ENCODE measurements at regions not wholly inside any gene's neighbourhood (a gene's known extent, or its start where the extent isn't known, plus 50 kb on each side); places are given as distances from the start of the nearest gene placed in this dataset.

DNA sequence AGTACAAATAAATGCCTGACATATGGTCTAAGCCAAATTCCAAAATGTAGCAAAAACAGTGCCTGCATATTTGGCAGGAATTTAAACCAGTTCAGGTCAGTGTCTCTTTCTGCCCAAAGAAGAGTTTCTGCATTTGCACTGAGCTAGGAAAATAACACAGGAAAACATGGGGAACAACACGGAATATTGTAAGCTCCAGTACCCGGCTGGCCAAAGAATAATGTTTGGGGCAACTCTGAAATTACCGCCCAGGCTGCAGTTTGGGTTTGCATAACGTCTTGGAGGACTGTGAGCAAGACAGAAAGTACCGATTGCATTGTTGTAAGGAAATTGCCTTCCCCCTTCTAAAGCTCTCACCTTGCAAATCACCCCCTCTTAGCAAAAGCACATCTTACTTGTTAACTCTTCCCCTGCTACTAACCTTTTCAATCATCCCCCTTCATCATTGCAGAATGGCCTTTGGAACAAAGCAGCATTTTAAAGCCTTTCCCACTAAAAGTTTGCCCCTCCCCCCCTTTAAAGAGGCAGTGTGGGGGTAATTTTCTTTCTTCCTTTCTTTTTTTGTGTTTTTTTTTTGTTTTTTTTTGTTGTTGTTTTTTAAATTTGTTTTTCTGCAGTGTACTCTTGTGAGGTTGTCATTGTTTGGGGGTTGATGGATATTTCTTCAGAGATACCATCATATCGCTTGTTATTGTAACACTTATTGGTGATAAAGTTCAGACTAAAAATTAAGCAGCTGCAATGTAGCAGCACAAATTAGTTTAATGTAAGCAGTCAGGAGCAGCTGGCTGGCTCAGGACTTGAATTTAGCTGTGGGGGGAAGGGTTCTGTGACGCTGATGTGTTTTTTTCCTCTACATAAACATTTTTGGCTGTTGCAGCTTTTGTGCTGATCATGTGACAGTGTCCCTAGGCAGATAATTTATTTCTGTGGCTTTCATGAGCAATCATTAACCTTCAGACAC is 100.0 kb upstream of the CITED2 start:
- Histone ChIP-seq H3K4me1 (peaks cover 24 to 28% of the 10 kb centered on the region in 2 donors), H3K36me3 (no peaks in the 10 kb centered on the region), H3K9me3 (no peaks in the 10 kb centered on the region), H3K4me3 (peak overlapping the region in 1 of 4 donors; percentile 3), H3K27ac (peak overlapping the region in 3 of 4 donors; percentile 12 to 52 (median 33)), H3K27me3 (no peaks in the 10 kb centered on the region)
- ATAC-seq (peak in 1 of 2 donors; percentile 60), DNase-seq (peak in 1 of 2 donors; percentile 16)
- in situ Hi-C loops (cut with MboI; ENCODE audit: low sequenced_read_pairs in 4 of 4) (no loop called here), intact Hi-C loops (cut with DNase I; ENCODE audit: low total_unique reads) (loop anchor here (5.0 kb wide), 1 partner anchor 102 kb away; the partner anchor contains the start of gene CITED2)
- no peak for TF ChIP-seq CTCF (IDR thresholded peaks at IDR 0.05 in 4 of 5, conservative IDR thresholded peaks at IDR 0.05 in 1 of 5)
- TF ChIP-seq POLR2A (IDR thresholded peaks at IDR 0.05), result no peak

DNA sequence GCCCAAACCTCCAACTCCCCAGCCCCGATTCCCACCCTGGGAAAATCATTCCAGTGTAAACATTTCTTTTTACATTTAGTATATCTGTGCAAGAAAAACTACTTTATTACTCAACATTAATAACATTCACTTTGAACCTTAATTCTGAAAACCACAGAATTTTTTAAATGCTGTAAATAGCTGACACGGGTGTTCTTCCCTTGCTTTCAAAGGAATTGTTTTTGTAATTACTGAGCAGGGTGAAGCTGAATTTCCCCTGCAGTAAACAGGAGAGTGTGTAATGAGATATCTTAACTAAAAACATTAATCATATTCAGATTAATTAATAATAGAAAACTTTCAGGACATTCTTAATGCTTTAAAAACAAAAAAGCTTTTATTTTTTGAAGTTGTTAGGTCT is 99.3 kb upstream of the CITED2 start:
- peak overlapping the region in 3 of 4 donors; percentile 33 to 72 (median 52) for H3K27ac ChIP-seq
- H3K27me3 ChIP-seq, result no peaks in the 10 kb centered on the region
- no peak for ATAC-seq
- peaks cover 24 to 28% of the 10 kb centered on the region in 2 donors for H3K4me1 ChIP-seq
- H3K9me3 ChIP-seq, result no peaks in the 10 kb centered on the region
- peak overlapping the region in 1 of 4 donors; percentile 26 for H3K4me3 ChIP-seq
- in situ Hi-C loops (cut with MboI; ENCODE audit: low sequenced_read_pairs in 4 of 4), result no loop called here
- intact Hi-C loops (cut with DNase I; ENCODE audit: low total_unique reads), result loop anchor here (5.0 kb wide), 1 partner anchor 101 kb away; the partner anchor contains the start of gene CITED2
- TF ChIP-seq CTCF (IDR thresholded peaks at IDR 0.05 in 4 of 5, conservative IDR thresholded peaks at IDR 0.05 in 1 of 5), result no peak
- TF ChIP-seq POLR2A (IDR thresholded peaks at IDR 0.05), result no peak
- DNase-seq, result no peak
- H3K36me3 ChIP-seq, result no peaks in the 10 kb centered on the region

DNA sequence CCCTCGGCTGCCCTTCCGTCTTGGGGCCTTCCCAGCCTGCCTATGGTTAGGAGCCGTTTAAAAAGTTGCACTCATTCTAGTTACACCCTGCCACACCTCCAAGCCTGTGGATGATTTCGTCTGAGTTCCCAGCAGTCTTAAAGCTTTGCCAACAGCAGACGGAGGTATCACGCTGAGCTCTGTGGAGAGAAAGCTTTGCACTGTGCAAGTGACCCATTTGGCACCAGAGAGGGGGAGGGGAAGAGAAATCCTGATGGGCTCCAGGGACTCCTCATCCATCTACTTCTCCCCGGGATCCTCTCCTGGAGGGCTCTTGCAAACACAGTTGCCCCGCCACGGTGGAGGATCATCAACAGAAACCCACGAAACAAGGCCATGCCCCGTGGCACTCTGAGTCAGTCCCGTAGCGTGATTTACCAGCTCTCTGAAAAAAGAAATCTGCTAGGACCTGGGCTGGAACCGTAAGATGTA is 98.8 kb upstream of the CITED2 start:
- intact Hi-C loops (cut with DNase I; ENCODE audit: low total_unique reads), result loop anchor here (5.0 kb wide), 1 partner anchor 101 kb away; the partner anchor contains the start of gene CITED2
- in situ Hi-C loops (cut with MboI; ENCODE audit: low sequenced_read_pairs in 4 of 4), result no loop called here
- H3K27me3 ChIP-seq, result no peaks in the 10 kb centered on the region
- peak; percentile 65 to 78 for ATAC-seq
- DNase-seq, result peak; percentile 18 to 19
- H3K4me1 ChIP-seq, result peaks cover 24 to 28% of the 10 kb centered on the region in 2 donors
- no peak for TF ChIP-seq CTCF (IDR thresholded peaks at IDR 0.05 in 4 of 5, conservative IDR thresholded peaks at IDR 0.05 in 1 of 5)
- no peak for TF ChIP-seq POLR2A (IDR thresholded peaks at IDR 0.05)
- peak overlapping the region in 3 of 4 donors; percentile 33 to 72 (median 52) for H3K27ac ChIP-seq
- H3K36me3 ChIP-seq, result no peaks in the 10 kb centered on the region
- no peaks in the 10 kb centered on the region for H3K9me3 ChIP-seq
- peak overlapping the region in 1 of 4 donors; percentile 26 for H3K4me3 ChIP-seq

DNA sequence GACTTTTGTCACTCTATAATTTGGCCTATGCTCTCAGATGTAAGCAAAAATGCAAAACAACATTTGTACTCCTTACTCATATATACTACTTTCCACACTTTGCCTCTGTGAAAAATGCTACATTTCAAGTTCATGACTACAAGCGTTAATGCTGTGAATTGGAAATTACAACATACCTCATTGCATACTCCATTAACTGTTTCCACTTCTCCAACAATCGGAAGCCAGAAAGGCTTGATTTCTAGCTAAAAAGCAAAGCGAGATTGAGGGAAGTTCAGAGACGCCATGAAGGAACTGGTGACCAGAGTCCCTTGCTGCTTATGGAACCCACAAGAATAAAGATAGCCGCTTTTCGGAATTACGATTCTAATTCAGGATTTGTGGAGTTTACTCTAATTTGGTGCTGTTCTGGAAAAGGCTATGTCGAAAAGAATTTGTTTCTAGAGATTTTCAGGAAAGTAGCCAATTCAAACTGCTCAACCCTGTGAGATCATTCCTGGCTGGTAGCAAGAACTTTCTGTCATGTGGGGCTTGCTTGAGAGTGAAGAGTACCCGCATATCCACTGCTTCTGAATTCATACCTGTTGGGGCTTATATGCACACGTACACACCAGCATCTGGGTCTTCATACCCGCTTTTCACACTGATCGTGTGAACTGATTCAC is 98.0 kb upstream of the CITED2 start:
- no peaks in the 10 kb centered on the region for H3K27me3 ChIP-seq
- H3K4me1 ChIP-seq, result peaks cover 24 to 28% of the 10 kb centered on the region in 2 donors
- no peaks in the 10 kb centered on the region for H3K9me3 ChIP-seq
- DNase-seq, result no peak
- H3K27ac ChIP-seq, result peak overlapping the region in 3 of 4 donors; percentile 33 to 72 (median 52)
- in situ Hi-C loops (cut with MboI; ENCODE audit: low sequenced_read_pairs in 4 of 4) (no loop called here), intact Hi-C loops (cut with DNase I; ENCODE audit: low total_unique reads) (loop anchor here (5.0 kb wide), 1 partner anchor 100 kb away; the partner anchor contains the start of gene CITED2)
- H3K4me3 ChIP-seq, result peak overlapping the region in 1 of 4 donors; percentile 17
- H3K36me3 ChIP-seq, result no peaks in the 10 kb centered on the region
- ATAC-seq, result peak in 1 of 2 donors; percentile 32
- TF ChIP-seq CTCF (IDR thresholded peaks at IDR 0.05 in 4 of 5, conservative IDR thresholded peaks at IDR 0.05 in 1 of 5) (no peak), POLR2A (IDR thresholded peaks at IDR 0.05) (no peak)
